Astrocyte of the spinal cord (primary cell): ENCODE measurements at regions not wholly inside any gene's neighbourhood (a gene's known extent, or its start where the extent isn't known, plus 50 kb on each side); places are given as distances from the start of the nearest gene placed in this dataset.

Experiments used
- DNase-seq: peaks from one replicate; pipeline ENCODE4 v3.0.0; 2011; ENCODE audit warnings: low read depth, low spot score
- H3K4me3 ChIP-seq: 2 replicates; pipeline ENCODE4 v1.5.1; 2011; ENCODE audit warnings: low read depth, mild to moderate bottlenecking, low read length, moderate library complexity
- CTCF ChIP-seq: IDR thresholded peaks from 2 replicates; pipeline ENCODE4 v1.5.1; 2012; ENCODE audit warnings: low read depth, mild to moderate bottlenecking, low read length, inconsistent platforms
- in situ Hi-C: cut with HindIII; loops from 2 replicates; pipeline ENCODE4 v1.10.0; 2017; ENCODE audit warnings: low sequenced_read_pairs

GRCh38 chr6:1232578-1232977 is 79.3 kb upstream of the FOXQ1 start:
- DNase-seq, result no peak
- H3K4me3 ChIP-seq, result no peak overlapping the region
- TF ChIP-seq CTCF, result no peak
- in situ Hi-C loops, result no loop called here

GRCh38 chr6:1231941-1232340 is 80.0 kb upstream of the FOXQ1 start:
- no peak for DNase-seq
- in situ Hi-C loops, result no loop called here
- H3K4me3 ChIP-seq, result no peak overlapping the region
- no peak for TF ChIP-seq CTCF

GRCh38 chr6:1230689-1231605 is 81.0 kb upstream of the FOXQ1 start:
- no peak overlapping the region for H3K4me3 ChIP-seq
- no peak for DNase-seq
- in situ Hi-C loops, result no loop called here
- TF ChIP-seq CTCF, result no peak

GRCh38 chr6:1230281-1230680 is 81.6 kb upstream of the FOXQ1 start:
- TF ChIP-seq CTCF, result no peak
- in situ Hi-C loops, result no loop called here
- no peak for DNase-seq
- no peak overlapping the region for H3K4me3 ChIP-seq

GRCh38 chr6:1229808-1230207 is 82.1 kb upstream of the FOXQ1 start:
- in situ Hi-C loops, result no loop called here
- no peak overlapping the region for H3K4me3 ChIP-seq
- no peak for DNase-seq
- no peak for TF ChIP-seq CTCF

GRCh38 chr6:1229301-1229700 is 82.6 kb upstream of the FOXQ1 start:
- in situ Hi-C loops, result no loop called here
- no peak for DNase-seq
- no peak overlapping the region for H3K4me3 ChIP-seq
- TF ChIP-seq CTCF, result no peak
